ENCODE measurements at regions not wholly inside any gene's neighbourhood (a gene's known extent, or its start where the extent isn't known, plus 50 kb on each side); places are given as distances from the start of the nearest gene placed in this dataset.

GRCh38 chr6:4577406-4577805 is 198.8 kb upstream of the CDYL start:
- TF ChIP-seq CTCF (IDR thresholded peaks at IDR 0.05) (no peak), POLR2A (IDR thresholded peaks at IDR 0.05) (no peak)

All from adrenal gland (tissue), 5 donors.